ENCODE measurements at regions not wholly inside any gene's neighbourhood (a gene's known extent, or its start where the extent isn't known, plus 50 kb on each side); places are given as distances from the start of the nearest gene placed in this dataset.

- H3K79me2 ChIP-seq (ENCODE audit: insufficient read depth, low read length): no peaks in the 10 kb centered on the region
- H3K4me2 ChIP-seq (ENCODE audit: low read depth, low read length, poor library complexity, severe bottlenecking): no peak overlapping the region
- no peaks in the 10 kb centered on the region for H3K36me3 ChIP-seq (ENCODE audit: low read length)
- no peaks in the 10 kb centered on the region for H3F3A ChIP-seq (ENCODE audit: insufficient read depth)
- H3K4me3 ChIP-seq (ENCODE audit: insufficient read depth, low read length, poor library complexity, severe bottlenecking): no peak overlapping the region
- H3K27ac ChIP-seq (ENCODE audit: low read depth, low read length): no peak overlapping the region
- no peaks in the 10 kb centered on the region for H3K27me3 ChIP-seq (ENCODE audit: low read length)
- H4K20me1 ChIP-seq (ENCODE audit: low read depth, low read length): no peaks in the 10 kb centered on the region
- H3K9me3 ChIP-seq (ENCODE audit: insufficient read depth, low read length): no peaks in the 10 kb centered on the region
- TF ChIP-seq EZH2phosphoT487 (conservative IDR thresholded peaks at IDR 0.05; ENCODE audit: low read length) (no peak), CTCF (IDR thresholded peaks at IDR 0.05; ENCODE audit: insufficient read depth, low read length, poor library complexity, severe bottlenecking) (no peak)
- no peak overlapping the region for H3K9ac ChIP-seq (ENCODE audit: low read length)
- H3K9me2 ChIP-seq (replicated peaks; ENCODE audit: insufficient read depth, low read length): no peaks in the 10 kb centered on the region
- no peak overlapping the region for H2AFZ ChIP-seq (ENCODE audit: low read depth, low read length, severe bottlenecking)
Observed at GRCh38 chr13:74969419-74969818, 512.5 kb downstream of the TBC1D4 start.

- H3K79me2 ChIP-seq (ENCODE audit: insufficient read depth, low read length): no peaks in the 10 kb centered on the region
- no peak overlapping the region for H3K4me2 ChIP-seq (ENCODE audit: low read depth, low read length, poor library complexity, severe bottlenecking)
- no peak overlapping the region for H3K27ac ChIP-seq (ENCODE audit: low read depth, low read length)
- H3K9me2 ChIP-seq (replicated peaks; ENCODE audit: insufficient read depth, low read length): no peaks in the 10 kb centered on the region
- no peaks in the 10 kb centered on the region for H3K36me3 ChIP-seq (ENCODE audit: low read length)
- H4K20me1 ChIP-seq (ENCODE audit: low read depth, low read length): no peaks in the 10 kb centered on the region
- no peaks in the 10 kb centered on the region for H3F3A ChIP-seq (ENCODE audit: insufficient read depth)
- no peak overlapping the region for H3K4me3 ChIP-seq (ENCODE audit: insufficient read depth, low read length, poor library complexity, severe bottlenecking)
- H3K9ac ChIP-seq (ENCODE audit: low read length): no peak overlapping the region
- no peak overlapping the region for H2AFZ ChIP-seq (ENCODE audit: low read depth, low read length, severe bottlenecking)
- H3K9me3 ChIP-seq (ENCODE audit: insufficient read depth, low read length): no peaks in the 10 kb centered on the region
- no peaks in the 10 kb centered on the region for H3K27me3 ChIP-seq (ENCODE audit: low read length)
- TF ChIP-seq CTCF (IDR thresholded peaks at IDR 0.05; ENCODE audit: insufficient read depth, low read length, poor library complexity, severe bottlenecking): no peak
- TF ChIP-seq EZH2phosphoT487 (conservative IDR thresholded peaks at IDR 0.05; ENCODE audit: low read length): no peak
Observed at GRCh38 chr13:74966814-74967424, 515.0 kb downstream of the TBC1D4 start.

- Histone ChIP-seq H3K9ac (ENCODE audit: low read length) (no peak overlapping the region), H3F3A (ENCODE audit: insufficient read depth) (no peaks in the 10 kb centered on the region), H3K9me2 (replicated peaks; ENCODE audit: insufficient read depth, low read length) (no peaks in the 10 kb centered on the region), H3K36me3 (ENCODE audit: low read length) (no peaks in the 10 kb centered on the region), H3K27ac (ENCODE audit: low read depth, low read length) (no peak overlapping the region), H3K27me3 (ENCODE audit: low read length) (no peaks in the 10 kb centered on the region), H3K9me3 (ENCODE audit: insufficient read depth, low read length) (no peaks in the 10 kb centered on the region), H4K20me1 (ENCODE audit: low read depth, low read length) (no peaks in the 10 kb centered on the region), H3K79me2 (ENCODE audit: insufficient read depth, low read length) (no peaks in the 10 kb centered on the region), H3K4me3 (ENCODE audit: insufficient read depth, low read length, poor library complexity, severe bottlenecking) (no peak overlapping the region), H3K4me2 (ENCODE audit: low read depth, low read length, poor library complexity, severe bottlenecking) (no peak overlapping the region), H2AFZ (ENCODE audit: low read depth, low read length, severe bottlenecking) (no peak overlapping the region)
- TF ChIP-seq EZH2phosphoT487 (conservative IDR thresholded peaks at IDR 0.05; ENCODE audit: low read length) (no peak), CTCF (IDR thresholded peaks at IDR 0.05; ENCODE audit: insufficient read depth, low read length, poor library complexity, severe bottlenecking) (no peak)
Observed at GRCh38 chr13:74966275-74966674, 515.7 kb downstream of the TBC1D4 start.

Data from SU-DHL-6 (cell line).